NCI-H128 (cell line): ENCODE measurements at regions not wholly inside any gene's neighbourhood (a gene's known extent, or its start where the extent isn't known, plus 50 kb on each side); places are given as distances from the start of the nearest gene placed in this dataset.
A peak's percentile ranks its signal among the peaks of the same experiment; 100 is the strongest.
"Not testable (repeated sequence)": the region's sequence is repeated elsewhere in the genome, so short reads cannot be mapped to it uniquely, and the experiment has no call there.

ENCODE experiments used
- DNase-seq: peaks from one replicate; lab custom pipeline; 2025; ENCODE audit not compliant: unreplicated experiment; lab: John Stamatoyannopoulos, UW

GRCh38 chr15:38726187-38726586, 161.6 kb upstream of the RASGRP1 start:
- DNase-seq = no peak

DNA sequence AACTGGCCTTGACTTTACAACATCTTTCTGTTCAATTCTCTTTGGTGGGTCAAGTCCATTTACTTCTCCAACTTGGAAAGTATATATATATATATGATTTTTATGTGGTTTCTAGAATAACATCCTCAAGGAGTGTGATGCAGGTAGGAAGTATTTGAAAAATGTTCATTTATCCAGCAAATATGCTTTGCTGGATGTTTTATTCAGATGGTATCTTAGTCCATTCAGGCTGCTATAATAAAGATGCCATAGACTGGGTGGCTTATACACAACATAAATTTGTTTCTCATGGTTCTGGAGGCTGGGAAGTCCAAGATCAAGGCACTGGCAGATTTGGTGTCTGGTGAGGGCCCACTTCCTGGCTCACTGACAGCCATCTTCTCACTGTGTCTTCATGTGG, 168.7 kb upstream of the RASGRP1 start:
- no peak for DNase-seq

DNA sequence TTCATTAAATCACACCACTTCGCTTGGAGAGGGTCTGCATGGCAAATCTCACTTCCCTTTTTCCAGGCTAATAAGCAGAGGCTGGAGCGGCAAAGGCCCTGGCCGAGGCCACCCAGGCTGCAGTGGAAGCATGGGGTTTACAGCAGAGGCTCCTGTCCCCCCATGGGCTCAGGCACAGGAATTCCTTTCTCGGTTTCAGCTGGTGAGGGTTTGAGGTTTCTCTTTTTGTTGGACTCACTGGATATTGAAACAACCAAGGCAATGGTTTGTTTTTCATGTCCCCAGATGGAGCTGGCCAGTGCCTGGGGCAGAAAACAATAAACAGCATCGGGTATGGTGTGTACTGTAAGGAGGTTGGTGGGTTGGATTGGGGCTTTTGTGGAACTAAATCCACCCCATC, 175.6 kb upstream of the RASGRP1 start:
- no peak for DNase-seq

DNA sequence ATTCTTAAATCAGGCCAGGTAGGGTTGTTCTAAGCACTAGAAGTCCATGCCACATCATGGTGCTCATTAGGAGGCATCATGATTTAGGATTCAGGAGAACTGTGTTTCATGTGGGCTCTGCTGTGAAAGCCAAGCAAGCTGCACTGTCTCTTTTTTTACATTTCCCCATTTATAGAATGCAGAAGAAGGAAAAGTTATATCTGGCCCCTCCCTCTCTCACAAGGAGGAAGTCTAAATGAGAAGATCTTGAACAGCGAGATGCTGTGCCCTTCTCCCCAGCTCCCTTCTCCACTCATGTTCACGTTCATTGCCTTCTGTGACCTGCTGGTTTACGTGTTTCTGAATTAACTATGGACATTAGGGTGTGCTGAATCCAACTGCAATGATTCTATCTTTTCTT, 178.5 kb upstream of the RASGRP1 start:
- no peak for DNase-seq

DNA sequence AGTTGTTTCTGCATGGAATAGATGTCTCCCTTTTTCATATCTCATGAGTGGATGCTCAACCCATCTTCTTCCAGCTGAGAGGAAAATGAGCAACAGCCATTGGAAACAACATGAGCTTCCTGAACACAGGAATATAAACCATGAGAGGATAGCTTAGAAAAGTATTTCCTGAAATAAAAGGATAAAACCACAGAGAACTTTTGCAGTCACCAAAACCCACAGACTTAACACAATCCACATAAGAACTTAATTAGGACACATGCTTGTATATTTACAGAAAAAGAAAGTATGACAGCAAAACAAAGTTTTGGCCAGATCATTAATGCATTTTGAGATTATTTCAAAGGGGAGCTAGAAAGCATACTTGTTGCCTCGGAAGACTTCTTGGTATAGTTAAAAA, 180.5 kb upstream of the RASGRP1 start:
- no peak for DNase-seq

- DNase-seq = no peak
These were observed 181.0 kb upstream of the RASGRP1 start for GRCh38 chr15:38745626-38746025.

- no peak for DNase-seq
These were observed 181.6 kb upstream of the RASGRP1 start for GRCh38 chr15:38746211-38746610.

GRCh38 chr15:38748710-38749109, 184.1 kb upstream of the RASGRP1 start:
- DNase-seq = no peak

GRCh38 chr15:38750786-38751185, 186.2 kb upstream of the RASGRP1 start:
- DNase-seq = peak; percentile 61

- no peak for DNase-seq
These were observed 191.1 kb upstream of the RASGRP1 start for GRCh38 chr15:38755718-38756117.

DNA sequence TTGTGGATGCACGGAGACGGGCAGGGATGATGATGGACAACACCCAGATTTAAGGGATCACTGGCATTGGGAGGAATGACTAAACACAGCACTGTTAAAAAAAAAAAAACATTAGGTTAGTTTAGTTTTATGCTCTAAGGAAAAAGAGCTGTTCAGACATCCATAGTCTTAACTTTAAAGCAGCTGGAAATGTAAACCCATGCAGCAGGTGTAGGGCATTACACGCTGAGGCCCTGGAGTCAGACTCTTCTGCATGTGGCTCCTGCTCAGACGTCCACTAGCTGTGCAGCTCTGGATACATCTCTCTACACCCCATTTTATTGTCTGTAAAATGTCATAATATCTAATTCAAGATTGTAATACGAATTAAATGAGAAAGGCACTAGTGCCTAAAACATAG, 191.8 kb upstream of the RASGRP1 start:
- DNase-seq = no peak

DNA sequence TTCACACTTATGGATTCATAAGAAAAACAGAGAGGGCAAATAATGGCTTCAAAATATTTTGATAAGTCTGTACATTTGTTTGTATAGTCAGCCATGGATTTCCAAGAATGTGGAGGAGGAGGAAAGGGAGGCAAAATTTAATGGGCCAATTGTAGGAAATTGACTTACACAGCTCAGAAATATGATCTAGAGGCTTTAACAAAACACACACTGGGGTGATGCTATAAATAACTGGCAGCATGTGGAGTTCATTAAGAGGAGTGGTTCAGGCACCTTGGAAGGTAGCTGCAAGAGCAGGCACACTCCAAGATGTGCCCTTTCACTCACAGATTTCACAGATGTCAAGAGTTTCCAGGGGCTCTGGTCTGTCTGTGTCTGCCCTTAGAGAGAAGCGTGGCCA, 193.4 kb upstream of the RASGRP1 start:
- DNase-seq = no peak

- DNase-seq = no peak
These were observed 197.1 kb upstream of the RASGRP1 start for GRCh38 chr15:38761681-38762080.

DNA sequence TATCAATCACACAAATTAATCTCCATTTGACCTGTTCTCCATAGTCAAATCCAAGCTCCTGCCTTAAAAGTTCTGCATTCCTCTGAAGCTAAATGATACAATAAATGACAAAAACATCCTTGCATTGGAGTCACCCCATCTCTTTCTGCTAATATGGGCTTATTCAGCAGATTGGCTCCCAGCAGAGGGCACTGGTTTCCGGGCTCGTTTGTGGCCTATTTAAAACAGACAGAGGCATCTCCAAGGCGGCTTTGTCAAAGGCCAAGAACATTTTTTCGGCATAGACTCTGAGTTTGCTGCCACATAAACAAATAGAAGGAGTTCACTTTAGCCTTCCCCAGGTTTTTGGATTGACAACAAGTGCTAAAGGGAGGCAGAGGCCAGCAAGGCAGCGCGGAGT, 204.4 kb upstream of the RASGRP1 start:
- no peak for DNase-seq

DNA sequence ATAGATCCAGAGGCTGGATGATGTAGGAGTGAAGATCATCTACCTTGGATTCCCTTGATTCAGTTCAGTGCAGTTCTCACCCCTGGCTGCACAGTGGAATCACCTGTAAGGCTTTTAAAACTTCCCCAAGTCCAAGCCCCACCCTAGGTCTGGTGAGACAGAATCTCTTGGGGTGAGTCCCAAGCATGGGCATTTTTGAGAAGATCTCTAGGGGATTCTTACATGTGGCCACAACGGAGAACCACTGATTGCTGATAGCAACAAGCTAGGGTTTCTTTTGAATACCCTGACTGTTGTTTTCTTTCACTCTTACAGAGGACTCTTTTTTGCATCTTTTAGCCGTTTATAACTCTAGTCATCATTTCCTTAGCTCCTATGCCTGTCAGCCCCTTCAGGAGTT, 204.9 kb upstream of the RASGRP1 start:
- DNase-seq = no peak

DNA sequence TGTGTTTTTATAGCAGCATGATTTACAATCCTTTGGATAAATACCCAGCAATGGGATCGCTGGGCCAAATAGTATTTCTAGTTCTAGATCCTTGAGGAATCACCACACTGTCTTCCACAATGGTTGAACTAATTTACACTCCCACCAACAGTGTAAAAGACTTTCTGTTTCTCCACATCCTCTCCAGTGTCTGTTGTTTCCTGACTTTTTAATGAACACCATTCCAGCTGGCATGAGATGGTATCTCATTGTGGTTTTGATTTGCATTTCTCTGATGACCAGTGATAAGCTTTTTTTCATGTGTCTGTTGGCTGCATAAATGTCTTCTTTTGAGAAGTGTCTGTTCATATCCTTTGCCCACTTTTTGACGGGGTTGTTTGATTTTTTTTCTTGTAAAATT, 209.5 kb upstream of the RASGRP1 start:
- not testable (repeated sequence) for DNase-seq

DNA sequence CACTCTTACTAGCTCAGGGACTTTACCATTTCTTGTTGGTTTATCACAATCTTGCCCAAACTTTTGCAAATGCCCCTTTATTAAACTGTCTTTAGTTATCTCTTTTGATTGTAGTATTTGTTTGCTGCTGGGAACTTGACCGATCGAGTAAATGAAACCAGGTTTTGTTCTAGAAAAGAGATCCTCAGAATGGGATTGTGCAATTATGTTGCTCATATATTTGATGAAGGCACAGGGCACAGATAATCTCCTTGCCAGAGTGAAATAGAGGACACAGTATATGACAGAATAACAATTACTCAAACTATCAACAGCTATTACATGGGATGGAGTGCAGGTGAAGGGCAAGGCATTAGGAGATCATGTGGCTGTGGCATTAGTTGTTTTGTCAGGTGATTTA, 216.6 kb upstream of the RASGRP1 start:
- DNase-seq = no peak

GRCh38 chr15:38782156-38782555, 217.5 kb upstream of the RASGRP1 start:
- DNase-seq = no peak

GRCh38 chr15:38788918-38789317, 224.3 kb upstream of the RASGRP1 start:
- DNase-seq = no peak

DNA sequence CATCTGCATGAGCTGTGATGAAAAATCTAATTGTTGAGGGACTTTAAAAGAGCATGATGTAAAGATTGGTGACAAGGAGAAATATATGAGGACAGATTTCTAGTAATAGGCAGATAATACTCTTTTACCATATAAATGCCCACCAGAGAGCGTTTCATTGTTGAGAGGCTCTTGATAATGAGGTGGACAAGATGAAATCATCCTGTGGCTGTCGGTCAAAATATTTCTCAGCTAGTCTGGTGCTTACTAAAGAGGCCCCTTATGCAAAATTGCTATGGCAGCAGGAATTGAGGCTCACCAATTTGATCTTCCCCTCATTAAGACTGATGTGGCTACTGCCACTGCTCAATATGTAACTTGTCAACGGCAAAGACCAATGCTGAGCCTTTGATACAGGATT, 225.0 kb upstream of the RASGRP1 start:
- DNase-seq = no peak

- DNase-seq = no peak
These were observed 228.7 kb upstream of the RASGRP1 start for GRCh38 chr15:38793206-38793810.

- no peak for DNase-seq
These were observed 231.0 kb upstream of the RASGRP1 start for GRCh38 chr15:38795471-38796245.

GRCh38 chr15:38796589-38796988, 232.0 kb upstream of the RASGRP1 start:
- no peak for DNase-seq
